OCI-LY3 (cell line): ENCODE measurements at regions not wholly inside any gene's neighbourhood (a gene's known extent, or its start where the extent isn't known, plus 50 kb on each side); places are given as distances from the start of the nearest gene placed in this dataset.
"Not testable (repeated sequence)": the region's sequence is repeated elsewhere in the genome, so short reads cannot be mapped to it uniquely, and the experiment has no call there.

Source experiments
- CTCF ChIP-seq: fragments of 200-600, 300-600 bp; sonication (generic); IDR thresholded peaks from 2 replicates; pipeline ENCODE4 v1.5.1; 2014; ENCODE audit warnings: antibody characterized with exemption, low read length, low read depth
- EZH2phosphoT487 ChIP-seq: fragments of 200-600 bp; shearing (Covaris generic); IDR thresholded peaks from 2 replicates; pipeline ENCODE4 v1.6.1; 2018; ENCODE audit warnings: antibody characterized with exemption, mixed run types, low read depth

GRCh38 chr4:180360113-180360512, 1883.1 kb upstream of the TENM3 start:
- TF ChIP-seq CTCF, EZH2phosphoT487: not testable (repeated sequence)
